Activated T-helper 1 cell treated with anti-CD3 and anti-CD28 coated beads, Interleukin-12 subunit alpha, Interleukin-12 subunit beta, Interleukin-2, Interleukin-4 antibody, amounts not matched to agents 30 ng/mL and 10 ng/mL and 1 ng/mL, durations not matched to agents 14 hours and 24 hours and 36 hours (primary cell): ENCODE measurements at regions not wholly inside any gene's neighbourhood (a gene's known extent, or its start where the extent isn't known, plus 50 kb on each side); places are given as distances from the start of the nearest gene placed in this dataset.
"Not testable (repeated sequence)": the region's sequence is repeated elsewhere in the genome, so short reads cannot be mapped to it uniquely, and the experiment has no call there.

Source experiments
- DNase-seq: peaks from one replicate; pipeline ENCODE4 v3.0.0; 2021; ENCODE audit warnings: low spot score
- H3K27ac Mint-ChIP-seq: one replicate; pipeline ENCODE4 v1.8.0; 2021; ENCODE audit warnings: mild to moderate bottlenecking, mixed read lengths
- H3K27me3 Mint-ChIP-seq: one replicate; pipeline ENCODE4 v1.8.0; 2022; ENCODE audit warnings: mild to moderate bottlenecking, moderate library complexity, mixed read lengths; ENCODE audit not compliant: insufficient read depth
- H3K36me3 Mint-ChIP-seq: one replicate; pipeline ENCODE4 v1.8.0; 2021; ENCODE audit warnings: low read depth, mixed read lengths
- H3K4me1 Mint-ChIP-seq: one replicate; pipeline ENCODE4 v1.8.0; 2021; ENCODE audit warnings: low read depth, mixed read lengths
- H3K4me3 Mint-ChIP-seq: one replicate; pipeline ENCODE4 v1.8.0; 2021; ENCODE audit warnings: mild to moderate bottlenecking, moderate library complexity, mixed read lengths
- H3K9me3 Mint-ChIP-seq: one replicate; pipeline ENCODE4 v1.8.0; 2021; ENCODE audit warnings: mixed read lengths
- intact Hi-C: fragments of 100-400 bp; cut with micrococcal nuclease; formaldehyde crosslinking; loops from one replicate; pipeline ENCODE4 v1.15.1; 2024

DNA sequence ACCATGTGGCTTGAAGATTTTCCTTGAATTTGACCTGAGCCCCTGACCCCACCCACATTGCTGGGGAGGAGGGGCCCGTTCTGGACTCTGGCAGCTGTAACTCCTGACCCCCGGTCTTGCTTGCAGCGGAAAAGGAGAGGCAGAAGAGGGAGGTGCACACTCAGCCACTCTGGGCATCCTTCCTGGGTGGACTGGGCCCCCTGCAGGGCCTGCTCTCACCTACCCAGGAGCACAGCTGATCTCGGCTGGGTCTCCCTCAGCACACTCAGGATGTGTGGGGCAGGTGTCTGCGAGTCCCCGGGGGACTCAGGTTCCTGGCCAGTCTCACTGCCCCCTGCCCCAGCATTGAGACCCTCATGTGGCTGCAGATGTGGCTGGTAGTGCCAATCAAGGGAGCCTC is 57.5 kb upstream of the ZNF267 start:
- H3K36me3 Mint-ChIP-seq, H3K4me3 Mint-ChIP-seq, H3K4me1 Mint-ChIP-seq, H3K27ac Mint-ChIP-seq, H3K27me3 Mint-ChIP-seq, intact Hi-C loops, DNase-seq: not testable (repeated sequence)
- peaks cover 13% of the 10 kb centered on the region for H3K9me3 Mint-ChIP-seq

DNA sequence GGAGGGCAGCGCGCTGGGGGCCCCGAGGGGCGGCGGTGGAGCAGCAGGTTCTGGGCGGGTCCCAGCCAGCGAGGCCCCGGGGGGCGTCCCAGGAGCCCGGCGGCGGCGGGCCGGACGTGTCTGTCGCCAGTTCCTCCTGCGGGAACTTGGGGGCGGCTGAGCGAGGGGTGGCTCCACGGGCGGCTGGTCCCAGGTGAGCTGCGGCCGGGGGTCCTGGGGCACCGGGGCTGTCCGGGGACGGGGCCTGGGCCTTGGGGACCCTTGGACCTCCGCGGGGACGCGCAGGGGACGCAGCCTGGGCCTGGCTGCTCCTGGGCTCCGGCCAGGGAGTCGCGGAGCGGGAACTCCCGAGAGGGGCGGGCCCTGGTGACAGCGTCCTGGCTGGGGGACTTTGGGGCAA is 54.2 kb upstream of the ZNF267 start:
- Mint-ChIP-seq H3K9me3 (peaks cover 21% of the 10 kb centered on the region), H3K4me1 (no peaks in the 10 kb centered on the region), H3K4me3 (no peak overlapping the region), H3K27ac (no peak overlapping the region), H3K36me3 (peaks cover 2% of the 10 kb centered on the region), H3K27me3 (peaks cover 5% of the 10 kb centered on the region)
- no peak for DNase-seq
- intact Hi-C loops: no loop called here

DNA sequence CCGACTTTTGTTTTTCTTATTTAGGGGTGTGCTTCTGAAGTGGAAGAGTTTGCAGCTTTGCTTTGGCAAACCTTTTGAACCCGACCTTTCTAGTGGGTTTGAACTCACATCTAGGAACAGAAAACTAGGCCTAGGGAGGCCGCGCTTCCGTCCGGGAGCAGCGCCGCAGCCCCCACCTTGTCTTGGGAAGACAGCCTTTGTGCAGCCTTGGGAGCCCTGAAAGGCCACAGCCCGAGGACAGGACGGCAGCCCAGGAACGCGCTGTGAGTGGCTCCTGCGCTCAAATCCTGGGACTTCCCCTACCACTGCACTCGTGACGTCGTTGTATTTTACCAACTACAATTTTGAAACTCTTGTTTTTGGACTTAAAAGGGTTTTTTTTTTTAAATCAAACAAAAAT is 53.7 kb upstream of the ZNF267 start:
- DNase-seq: no peak
- H3K4me1 Mint-ChIP-seq: no peaks in the 10 kb centered on the region
- peaks cover 23% of the 10 kb centered on the region for H3K9me3 Mint-ChIP-seq
- intact Hi-C loops: no loop called here
- no peak overlapping the region for H3K27ac Mint-ChIP-seq
- H3K4me3 Mint-ChIP-seq: no peak overlapping the region
- peaks cover 2% of the 10 kb centered on the region for H3K36me3 Mint-ChIP-seq
- peaks cover 5% of the 10 kb centered on the region for H3K27me3 Mint-ChIP-seq
